GM18499 (cell line): ENCODE measurements at regions not wholly inside any gene's neighbourhood (a gene's known extent, or its start where the extent isn't known, plus 50 kb on each side); places are given as distances from the start of the nearest gene placed in this dataset.

Experiments used
- ATAC-seq: cut with Tn5 transposase; IDR thresholded peaks from one replicate; pipeline ENCODE4 v1.9.1; 2021; ENCODE audit warnings: moderate number of reproducible peaks; ENCODE audit not compliant: insufficient read depth, unreplicated experiment

- ATAC-seq: no peak
Observed at GRCh38 chr2:6771634-6772611, 93.8 kb downstream of the CMPK2 start.

GRCh38 chr2:6773007-6773693, 92.6 kb downstream of the CMPK2 start:
- ATAC-seq: peak; percentile 73

GRCh38 chr2:6773694-6774044, 92.0 kb downstream of the CMPK2 start:
- no peak for ATAC-seq

GRCh38 chr2:6776125-6776524, 89.6 kb downstream of the CMPK2 start:
- ATAC-seq: no peak

- no peak for ATAC-seq
Observed at GRCh38 chr2:6777626-6778025, 88.1 kb downstream of the CMPK2 start.

- ATAC-seq: peak; percentile 62
Observed at GRCh38 chr2:6780765-6781274, 84.9 kb downstream of the CMPK2 start.

GRCh38 chr2:6782517-6783237, 83.0 kb downstream of the CMPK2 start:
- no peak for ATAC-seq

GRCh38 chr2:6783238-6783614, 82.5 kb downstream of the CMPK2 start:
- no peak for ATAC-seq

GRCh38 chr2:6784291-6784690, 81.4 kb downstream of the CMPK2 start:
- ATAC-seq: no peak

- no peak for ATAC-seq
Observed at GRCh38 chr2:6785493-6785892, 80.2 kb downstream of the CMPK2 start.

- ATAC-seq: no peak
Observed at GRCh38 chr2:6787376-6787775, 78.3 kb downstream of the CMPK2 start.

- ATAC-seq: no peak
Observed at GRCh38 chr2:6788614-6789013, 77.1 kb downstream of the CMPK2 start.

GRCh38 chr2:6789559-6790138, 76.1 kb downstream of the CMPK2 start:
- ATAC-seq: no peak

- no peak for ATAC-seq
Observed at GRCh38 chr2:6791682-6792081, 74.0 kb downstream of the CMPK2 start.

- no peak for ATAC-seq
Observed at GRCh38 chr2:6792883-6793282, 72.8 kb downstream of the CMPK2 start.

- ATAC-seq: no peak
Observed at GRCh38 chr2:6793371-6793770, 72.3 kb downstream of the CMPK2 start.

- no peak for ATAC-seq
Observed at GRCh38 chr2:6793913-6794312, 71.8 kb downstream of the CMPK2 start.

- no peak for ATAC-seq
Observed at GRCh38 chr2:6794448-6794847, 71.3 kb downstream of the CMPK2 start.
